ENCODE measurements at regions not wholly inside any gene's neighbourhood (a gene's known extent, or its start where the extent isn't known, plus 50 kb on each side); places are given as distances from the start of the nearest gene placed in this dataset.

DNA sequence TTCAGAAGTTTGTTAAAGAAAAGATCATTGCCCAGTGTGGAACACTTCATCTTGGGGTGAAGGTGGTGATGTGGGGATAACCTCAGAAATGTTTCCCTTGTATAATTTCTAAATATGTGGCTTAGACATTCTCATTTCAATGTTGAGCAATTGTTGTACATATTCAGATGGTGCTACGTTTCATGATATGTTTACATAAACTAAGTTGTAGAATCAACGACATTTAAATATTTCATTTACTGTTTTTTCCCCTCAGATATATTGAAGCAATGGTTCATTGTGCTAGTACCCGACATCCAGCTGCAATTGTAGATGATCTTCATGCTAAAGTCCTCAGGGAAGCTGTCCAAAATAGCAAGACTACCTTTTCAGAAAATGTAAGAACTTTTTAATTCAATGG lies 92.6 kb downstream of the BLTP1 start:
- Histone ChIP-seq H2BK120ac (ENCODE audit: low read depth, low read length) (no peak overlapping the region), H2BK12ac (ENCODE audit: low read length) (no peak overlapping the region)

DNA sequence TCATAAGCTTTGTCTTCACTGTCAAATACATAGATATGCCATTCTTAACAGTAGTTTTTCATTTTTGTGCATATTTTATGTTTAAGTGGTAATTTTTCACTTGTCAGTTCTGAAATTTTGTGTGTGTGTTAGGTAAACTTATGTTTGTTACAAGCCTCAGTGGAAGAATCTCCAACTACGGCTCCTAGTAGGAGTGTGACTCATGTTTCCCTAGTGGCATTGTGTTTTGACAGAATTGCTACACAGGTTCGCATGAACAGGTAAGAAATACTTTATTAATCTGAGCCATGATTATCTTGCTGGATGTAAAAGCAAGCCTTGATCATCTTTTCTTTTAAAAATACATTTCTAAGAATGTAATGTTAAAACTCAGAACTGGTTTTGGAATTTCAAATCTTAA lies 94.4 kb downstream of the BLTP1 start:
- Histone ChIP-seq H3K36me3 (replicated peaks in 1 of 2; ENCODE audit: control insufficient read depth in 2 of 2, insufficient read depth in 2 of 2, low read length in 2 of 2) (peaks cover 2 to 67% of the 10 kb centered on the region in 2 donors), H3K27me3 (ENCODE audit: control insufficient read depth in 3 of 3, insufficient read depth in 3 of 3, low read depth in 1 of 3, low read length in 3 of 3) (no peaks in the 10 kb centered on the region), H3K14ac (ENCODE audit: low read length) (no peak overlapping the region), H3K79me1 (ENCODE audit: low read depth, low read length) (no peaks in the 10 kb centered on the region), H2BK5ac (ENCODE audit: low read length) (no peak overlapping the region), H3K4me3 (ENCODE audit: low read length in 2 of 2) (no peak overlapping the region), H2AFZ (ENCODE audit: low read length) (no peak overlapping the region), H3K9me3 (replicated peaks in 1 of 2; ENCODE audit: control insufficient read depth in 2 of 2, insufficient read depth in 1 of 2, low read depth in 1 of 2, low read length in 2 of 2) (no peaks in the 10 kb centered on the region), H3K4me1 (ENCODE audit: control insufficient read depth in 2 of 2, insufficient read depth in 1 of 2, low read depth in 1 of 2, low read length in 2 of 2) (no peaks in the 10 kb centered on the region), H2AK5ac (ENCODE audit: low read depth, low read length) (no peak overlapping the region), H3K9ac (ENCODE audit: low read depth, low read length, poor library complexity) (no peak overlapping the region), H3K4ac (ENCODE audit: low read length) (no peak overlapping the region), H3K23ac (ENCODE audit: low read depth, low read length, poor library complexity) (no peak overlapping the region), H3K18ac (ENCODE audit: low read length) (no peak overlapping the region), H2BK12ac (ENCODE audit: low read length) (no peak overlapping the region), H3K27ac (replicated peaks; ENCODE audit: low read length) (no peak overlapping the region), H4K91ac (ENCODE audit: low read depth, low read length, poor library complexity) (no peak overlapping the region), H2BK15ac (ENCODE audit: low read length) (no peak overlapping the region), H4K8ac (ENCODE audit: low read depth, low read length) (no peak overlapping the region), H2BK120ac (ENCODE audit: low read depth, low read length) (no peak overlapping the region), H3K4me2 (ENCODE audit: insufficient read depth, low read length, poor library complexity, severe bottlenecking) (no peak overlapping the region)
- no peak for DNase-seq (ENCODE audit: low spot score)
- no CpG with 5 or more reads among the region's 2 CpGs for WGBS, 2 donors (ENCODE audit: extremely low coverage in 2 of 2, insufficient read length in 2 of 2, insufficient replicate concordance in 1 of 2)

More for the DNA sequence above, 92.6 kb downstream of the BLTP1 start:
- Histone ChIP-seq H4K8ac (ENCODE audit: low read depth, low read length) (no peak overlapping the region), H3K4me2 (ENCODE audit: insufficient read depth, low read length, poor library complexity, severe bottlenecking) (no peak overlapping the region), H3K4me1 (ENCODE audit: control insufficient read depth in 2 of 2, insufficient read depth in 1 of 2, low read depth in 1 of 2, low read length in 2 of 2) (no peaks in the 10 kb centered on the region), H3K27ac (replicated peaks; ENCODE audit: low read length) (no peak overlapping the region), H3K36me3 (replicated peaks in 1 of 2; ENCODE audit: control insufficient read depth in 2 of 2, insufficient read depth in 2 of 2, low read length in 2 of 2) (peaks cover 3 to 62% of the 10 kb centered on the region in 2 donors), H3K27me3 (ENCODE audit: control insufficient read depth in 3 of 3, insufficient read depth in 3 of 3, low read depth in 1 of 3, low read length in 3 of 3) (no peaks in the 10 kb centered on the region), H3K4ac (ENCODE audit: low read length) (no peak overlapping the region), H4K91ac (ENCODE audit: low read depth, low read length, poor library complexity) (no peak overlapping the region), H2BK15ac (ENCODE audit: low read length) (no peak overlapping the region), H3K23ac (ENCODE audit: low read depth, low read length, poor library complexity) (no peak overlapping the region), H2AFZ (ENCODE audit: low read length) (no peak overlapping the region), H2AK5ac (ENCODE audit: low read depth, low read length) (no peak overlapping the region), H2BK5ac (ENCODE audit: low read length) (no peak overlapping the region), H3K9ac (ENCODE audit: low read depth, low read length, poor library complexity) (no peak overlapping the region), H3K79me1 (ENCODE audit: low read depth, low read length) (no peaks in the 10 kb centered on the region), H3K14ac (ENCODE audit: low read length) (no peak overlapping the region), H3K4me3 (ENCODE audit: low read length in 2 of 2) (no peak overlapping the region), H3K18ac (ENCODE audit: low read length) (no peak overlapping the region), H3K9me3 (replicated peaks in 1 of 2; ENCODE audit: control insufficient read depth in 2 of 2, insufficient read depth in 1 of 2, low read depth in 1 of 2, low read length in 2 of 2) (no peaks in the 10 kb centered on the region)
- WGBS, 2 donors (ENCODE audit: extremely low coverage in 2 of 2, insufficient read length in 2 of 2, insufficient replicate concordance in 1 of 2) = no CpG with 5 or more reads among the region's 3 CpGs
- no peak for DNase-seq (ENCODE audit: low spot score)

DNA sequence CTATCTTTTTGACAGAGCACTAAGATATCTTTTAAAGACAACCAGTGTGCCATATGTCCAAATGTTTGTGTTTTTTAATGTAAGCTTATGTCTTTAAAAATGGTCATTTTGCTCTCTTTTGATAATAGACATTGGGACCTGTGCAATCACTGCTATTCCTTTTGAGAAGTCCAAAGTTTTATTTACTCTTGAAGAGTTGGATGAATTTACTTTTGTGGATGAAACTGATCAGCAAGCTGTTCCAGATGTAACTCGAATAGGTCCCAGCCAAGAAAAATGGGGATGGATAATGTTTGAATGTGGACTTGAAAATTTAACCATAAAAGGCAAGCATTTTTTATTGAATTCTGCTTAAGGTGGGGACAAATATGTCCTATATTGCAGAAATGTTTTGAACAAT lies 97.2 kb downstream of the BLTP1 start:
- Histone ChIP-seq H3K27me3 (ENCODE audit: control insufficient read depth in 3 of 3, insufficient read depth in 3 of 3, low read depth in 1 of 3, low read length in 3 of 3) (no peaks in the 10 kb centered on the region), H2BK12ac (ENCODE audit: low read length) (no peak overlapping the region), H3K4me3 (ENCODE audit: low read length in 2 of 2) (no peak overlapping the region), H4K91ac (ENCODE audit: low read depth, low read length, poor library complexity) (no peak overlapping the region), H3K36me3 (replicated peaks in 1 of 2; ENCODE audit: control insufficient read depth in 2 of 2, insufficient read depth in 2 of 2, low read length in 2 of 2) (peaks cover 8 to 91% of the 10 kb centered on the region in 2 donors), H2AFZ (ENCODE audit: low read length) (no peak overlapping the region), H2AK5ac (ENCODE audit: low read depth, low read length) (no peak overlapping the region), H3K79me1 (ENCODE audit: low read depth, low read length) (no peaks in the 10 kb centered on the region), H2BK15ac (ENCODE audit: low read length) (no peak overlapping the region), H4K8ac (ENCODE audit: low read depth, low read length) (no peak overlapping the region), H3K4ac (ENCODE audit: low read length) (no peak overlapping the region), H3K18ac (ENCODE audit: low read length) (no peak overlapping the region), H3K4me1 (ENCODE audit: control insufficient read depth in 2 of 2, insufficient read depth in 1 of 2, low read depth in 1 of 2, low read length in 2 of 2) (no peaks in the 10 kb centered on the region), H3K23ac (ENCODE audit: low read depth, low read length, poor library complexity) (no peak overlapping the region), H3K9me3 (replicated peaks in 1 of 2; ENCODE audit: control insufficient read depth in 2 of 2, insufficient read depth in 1 of 2, low read depth in 1 of 2, low read length in 2 of 2) (no peaks in the 10 kb centered on the region), H2BK120ac (ENCODE audit: low read depth, low read length) (no peak overlapping the region), H3K9ac (ENCODE audit: low read depth, low read length, poor library complexity) (no peak overlapping the region), H3K27ac (replicated peaks; ENCODE audit: low read length) (no peak overlapping the region), H3K4me2 (ENCODE audit: insufficient read depth, low read length, poor library complexity, severe bottlenecking) (no peak overlapping the region), H2BK5ac (ENCODE audit: low read length) (no peak overlapping the region), H3K14ac (ENCODE audit: low read length) (no peak overlapping the region)
- no peak for DNase-seq (ENCODE audit: low spot score)
- WGBS, 2 donors (ENCODE audit: extremely low coverage in 2 of 2, insufficient read length in 2 of 2, insufficient replicate concordance in 1 of 2) = no CpG with 5 or more reads among the region's 1 CpG

DNA sequence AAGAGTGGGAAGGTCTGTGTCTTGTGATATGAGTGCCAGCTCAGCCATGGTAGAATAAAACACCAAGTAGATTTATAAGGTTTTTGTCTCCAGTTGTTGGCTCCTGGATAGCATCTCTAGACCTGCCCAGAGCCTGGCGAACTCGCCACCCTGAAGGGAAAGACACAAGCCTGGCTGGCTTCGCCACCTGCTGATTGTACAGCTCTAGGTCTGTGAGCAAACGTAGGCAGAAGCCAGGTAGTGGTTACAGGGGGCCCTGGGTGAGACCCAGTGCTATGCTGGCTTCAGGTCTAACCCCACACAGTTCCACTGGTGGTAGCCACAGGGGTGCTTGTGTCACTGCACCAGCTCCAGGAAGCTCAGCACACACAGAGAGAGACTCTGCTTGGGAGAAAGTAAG lies 100.5 kb downstream of the BLTP1 start:
- Histone ChIP-seq H3K18ac (ENCODE audit: low read length) (no peak overlapping the region), H3K4me2 (ENCODE audit: insufficient read depth, low read length, poor library complexity, severe bottlenecking) (no peak overlapping the region), H3K9ac (ENCODE audit: low read depth, low read length, poor library complexity) (peak overlapping the region; percentile 30), H2BK120ac (ENCODE audit: low read depth, low read length) (no peak overlapping the region), H2BK15ac (ENCODE audit: low read length) (no peak overlapping the region), H4K8ac (ENCODE audit: low read depth, low read length) (no peak overlapping the region), H3K27me3 (ENCODE audit: control insufficient read depth in 3 of 3, insufficient read depth in 3 of 3, low read depth in 1 of 3, low read length in 3 of 3) (no peaks in the 10 kb centered on the region), H3K4me3 (ENCODE audit: low read length in 2 of 2) (no peak overlapping the region), H4K91ac (ENCODE audit: low read depth, low read length, poor library complexity) (no peak overlapping the region), H3K23ac (ENCODE audit: low read depth, low read length, poor library complexity) (no peak overlapping the region), H2BK12ac (ENCODE audit: low read length) (no peak overlapping the region), H3K9me3 (replicated peaks in 1 of 2; ENCODE audit: control insufficient read depth in 2 of 2, insufficient read depth in 1 of 2, low read depth in 1 of 2, low read length in 2 of 2) (no peaks in the 10 kb centered on the region), H2AK5ac (ENCODE audit: low read depth, low read length) (no peak overlapping the region), H2AFZ (ENCODE audit: low read length) (no peak overlapping the region), H3K4ac (ENCODE audit: low read length) (no peak overlapping the region), H3K79me1 (ENCODE audit: low read depth, low read length) (no peaks in the 10 kb centered on the region), H3K27ac (replicated peaks; ENCODE audit: low read length) (no peak overlapping the region), H3K4me1 (ENCODE audit: control insufficient read depth in 2 of 2, insufficient read depth in 1 of 2, low read depth in 1 of 2, low read length in 2 of 2) (no peaks in the 10 kb centered on the region), H3K14ac (ENCODE audit: low read length) (no peak overlapping the region), H2BK5ac (ENCODE audit: low read length) (no peak overlapping the region), H3K36me3 (replicated peaks in 1 of 2; ENCODE audit: control insufficient read depth in 2 of 2, insufficient read depth in 2 of 2, low read length in 2 of 2) (peaks cover 14 to 98% of the 10 kb centered on the region in 2 donors)
- DNase-seq (ENCODE audit: low spot score) = no peak
- WGBS, 2 donors (ENCODE audit: extremely low coverage in 2 of 2, insufficient read length in 2 of 2, insufficient replicate concordance in 1 of 2) = no CpG with 5 or more reads among the region's 4 CpGs

All from neuronal stem cell (in vitro differentiated cells).